ENCODE measurements at regions not wholly inside any gene's neighbourhood (a gene's known extent, or its start where the extent isn't known, plus 50 kb on each side); places are given as distances from the start of the nearest gene placed in this dataset.

- TF ChIP-seq PATZ1 (CRISPR knock-in tag; IDR thresholded peaks at IDR 0.05; ENCODE audit: borderline replicate concordance) (no peak), SNAI2 (CRISPR knock-in tag; IDR thresholded peaks at IDR 0.05) (no peak), OSR1 (CRISPR knock-in tag; IDR thresholded peaks at IDR 0.05) (no peak), RARB (CRISPR knock-in tag; IDR thresholded peaks at IDR 0.05) (no peak), ZNF8 (CRISPR knock-in tag; IDR thresholded peaks at IDR 0.05) (no peak), ZFP30 (CRISPR knock-in tag; IDR thresholded peaks at IDR 0.05) (no peak), BACH2 (CRISPR knock-in tag; IDR thresholded peaks at IDR 0.05; ENCODE audit: borderline replicate concordance) (no peak), GLIS3 (CRISPR knock-in tag; IDR thresholded peaks at IDR 0.05) (no peak), PPARA (CRISPR knock-in tag; IDR thresholded peaks at IDR 0.05; ENCODE audit: borderline replicate concordance) (no peak), ZFP3 (CRISPR knock-in tag; IDR thresholded peaks at IDR 0.05) (no peak), ISL1 (CRISPR knock-in tag; IDR thresholded peaks at IDR 0.05) (no peak)
Observed at GRCh38 chr4:45062935-45063545, 336.7 kb upstream of the GNPDA2 start.

All from SK-N-SH treated with all-trans-retinoic acid at 6 μM for 48 hours (cell line).